ENCODE measurements at regions not wholly inside any gene's neighbourhood (a gene's known extent, or its start where the extent isn't known, plus 50 kb on each side); places are given as distances from the start of the nearest gene placed in this dataset.

DNA sequence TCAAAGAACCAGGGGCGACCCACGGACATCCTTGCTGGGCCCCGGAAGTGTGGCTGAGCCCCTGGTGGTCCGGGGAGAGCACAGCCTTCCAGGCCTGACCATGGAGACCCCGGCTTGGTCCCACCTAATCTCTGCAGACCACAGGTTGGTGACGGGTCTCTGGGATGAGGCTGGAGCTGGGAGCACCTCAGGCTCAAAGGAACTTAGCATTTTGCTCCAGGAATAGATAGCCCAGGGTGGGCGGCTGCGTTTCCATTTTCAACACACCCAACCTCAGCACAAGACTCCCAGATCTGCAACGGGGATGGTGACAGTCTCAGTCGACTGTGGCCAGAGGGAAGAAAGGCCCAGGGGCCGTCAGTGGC lies 58.5 kb downstream of the FOXL3 start:
- Histone ChIP-seq H3K27me3 (no peaks in the 10 kb centered on the region), H3K4me1 (ENCODE audit: insufficient read depth) (peaks cover 7% of the 10 kb centered on the region), H4K20me1 (ENCODE audit: insufficient read depth, poor library complexity, severe bottlenecking) (no peaks in the 10 kb centered on the region), H3K27ac (no peak overlapping the region), H2AFZ (no peak overlapping the region), H3K79me2 (no peaks in the 10 kb centered on the region), H3K4me3 (no peak overlapping the region), H3K9me2 (replicated peaks; ENCODE audit: insufficient read depth) (no peaks in the 10 kb centered on the region), H3K4me2 (no peak overlapping the region), H3K36me3 (replicated peaks; ENCODE audit: insufficient read depth, low read depth) (no peaks in the 10 kb centered on the region), H3K9me3 (ENCODE audit: low read depth) (no peaks in the 10 kb centered on the region)
- TF ChIP-seq, protein P1, sequence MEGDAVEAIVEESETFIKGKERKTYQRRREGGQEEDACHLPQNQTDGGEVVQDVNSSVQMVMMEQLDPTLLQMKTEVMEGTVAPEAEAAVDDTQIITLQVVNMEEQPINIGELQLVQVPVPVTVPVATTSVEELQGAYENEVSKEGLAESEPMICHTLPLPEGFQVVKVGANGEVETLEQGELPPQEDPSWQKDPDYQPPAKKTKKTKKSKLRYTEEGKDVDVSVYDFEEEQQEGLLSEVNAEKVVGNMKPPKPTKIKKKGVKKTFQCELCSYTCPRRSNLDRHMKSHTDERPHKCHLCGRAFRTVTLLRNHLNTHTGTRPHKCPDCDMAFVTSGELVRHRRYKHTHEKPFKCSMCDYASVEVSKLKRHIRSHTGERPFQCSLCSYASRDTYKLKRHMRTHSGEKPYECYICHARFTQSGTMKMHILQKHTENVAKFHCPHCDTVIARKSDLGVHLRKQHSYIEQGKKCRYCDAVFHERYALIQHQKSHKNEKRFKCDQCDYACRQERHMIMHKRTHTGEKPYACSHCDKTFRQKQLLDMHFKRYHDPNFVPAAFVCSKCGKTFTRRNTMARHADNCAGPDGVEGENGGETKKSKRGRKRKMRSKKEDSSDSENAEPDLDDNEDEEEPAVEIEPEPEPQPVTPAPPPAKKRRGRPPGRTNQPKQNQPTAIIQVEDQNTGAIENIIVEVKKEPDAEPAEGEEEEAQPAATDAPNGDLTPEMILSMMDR (IDR thresholded peaks at IDR 0.05; ENCODE audit: poor library complexity) = no peak
- TF ChIP-seq EZH2phosphoT487 (IDR thresholded peaks at IDR 0.05; ENCODE audit: low read depth, severe bottlenecking, unreplicated experiment) (no peak), EZH2 (IDR thresholded peaks at IDR 0.05; ENCODE audit: borderline replicate concordance) (no peak)
- WGBS (ENCODE audit: low lambda C conversion rate, missing lambda C conversion rate) = 85% methylated on average over 11 of the region's 11 CpGs
- no peak for DNase-seq (ENCODE audit: low spot score)

- no peaks in the 10 kb centered on the region for H4K20me1 ChIP-seq (ENCODE audit: insufficient read depth, poor library complexity, severe bottlenecking)
- H2AFZ ChIP-seq = no peak overlapping the region
- DNase-seq (ENCODE audit: low spot score) = no peak
- no peaks in the 10 kb centered on the region for H3K9me2 ChIP-seq (replicated peaks; ENCODE audit: insufficient read depth)
- TF ChIP-seq EZH2phosphoT487 (IDR thresholded peaks at IDR 0.05; ENCODE audit: low read depth, severe bottlenecking, unreplicated experiment) (no peak), EZH2 (IDR thresholded peaks at IDR 0.05; ENCODE audit: borderline replicate concordance) (no peak)
- TF ChIP-seq, protein P1 (IDR thresholded peaks at IDR 0.05; ENCODE audit: poor library complexity) = no peak
- H3K27ac ChIP-seq = no peak overlapping the region
- 91% methylated on average over 34 of the region's 34 CpGs for WGBS (ENCODE audit: low lambda C conversion rate, missing lambda C conversion rate)
- H3K4me3 ChIP-seq = no peak overlapping the region
- no peaks in the 10 kb centered on the region for H3K27me3 ChIP-seq
- no peak overlapping the region for H3K4me2 ChIP-seq
- no peaks in the 10 kb centered on the region for H3K36me3 ChIP-seq (replicated peaks; ENCODE audit: insufficient read depth, low read depth)
- no peaks in the 10 kb centered on the region for H3K9me3 ChIP-seq (ENCODE audit: low read depth)
- H3K4me1 ChIP-seq (ENCODE audit: insufficient read depth) = peaks cover under 1% of the 10 kb centered on the region
- no peaks in the 10 kb centered on the region for H3K79me2 ChIP-seq
Measured at GRCh38 chr7:348962-349743, 59.2 kb downstream of the FOXL3 start.

- Histone ChIP-seq H3K4me3 (no peak overlapping the region), H3K9me3 (ENCODE audit: low read depth) (no peaks in the 10 kb centered on the region)
- 93% methylated on average over 20 of the region's 20 CpGs for WGBS (ENCODE audit: low lambda C conversion rate, missing lambda C conversion rate)
Measured at GRCh38 chr7:351256-351655, 61.3 kb downstream of the FOXL3 start.

More at GRCh38 chr7:351256-351655, 61.3 kb downstream of the FOXL3 start:
- Histone ChIP-seq H3K4me1 (ENCODE audit: insufficient read depth) (no peaks in the 10 kb centered on the region), H3K79me2 (no peaks in the 10 kb centered on the region), H3K27me3 (no peaks in the 10 kb centered on the region), H3K9me2 (replicated peaks; ENCODE audit: insufficient read depth) (no peaks in the 10 kb centered on the region), H2AFZ (no peak overlapping the region), H4K20me1 (ENCODE audit: insufficient read depth, poor library complexity, severe bottlenecking) (no peaks in the 10 kb centered on the region), H3K27ac (no peak overlapping the region), H3K4me2 (no peak overlapping the region), H3K36me3 (replicated peaks; ENCODE audit: insufficient read depth, low read depth) (no peaks in the 10 kb centered on the region)
- TF ChIP-seq EZH2phosphoT487 (IDR thresholded peaks at IDR 0.05; ENCODE audit: low read depth, severe bottlenecking, unreplicated experiment) = no peak
- TF ChIP-seq EZH2 (IDR thresholded peaks at IDR 0.05; ENCODE audit: borderline replicate concordance) = no peak
- TF ChIP-seq, protein P1 (IDR thresholded peaks at IDR 0.05; ENCODE audit: poor library complexity) = no peak
- no peak for DNase-seq (ENCODE audit: low spot score)

All from hepatocyte (in vitro differentiated cells).